HG03025 (cell line): ENCODE measurements at regions not wholly inside any gene's neighbourhood (a gene's known extent, or its start where the extent isn't known, plus 50 kb on each side); places are given as distances from the start of the nearest gene placed in this dataset.

ENCODE experiments used
- ATAC-seq: cut with Tn5 transposase; IDR thresholded peaks from one replicate; pipeline ENCODE4 v1.9.1; 2021; ENCODE audit warnings: mild to moderate bottlenecking, moderate library complexity; ENCODE audit not compliant: unreplicated experiment, low FRiP score

- ATAC-seq, result no peak
Observed at GRCh38 chr12:13770576-13770975, 210.8 kb downstream of the GRIN2B start.

GRCh38 chr12:13769966-13770365 lies 211.4 kb downstream of the GRIN2B start:
- no peak for ATAC-seq

- no peak for ATAC-seq
Observed at GRCh38 chr12:13769273-13769672, 212.1 kb downstream of the GRIN2B start.

GRCh38 chr12:13764748-13765147 lies 216.7 kb downstream of the GRIN2B start:
- no peak for ATAC-seq

GRCh38 chr12:13749389-13749788 lies 232.0 kb downstream of the GRIN2B start:
- no peak for ATAC-seq

GRCh38 chr12:13745111-13745860 lies 236.1 kb downstream of the GRIN2B start:
- no peak for ATAC-seq

GRCh38 chr12:13744561-13744960 lies 236.8 kb downstream of the GRIN2B start:
- ATAC-seq, result no peak

GRCh38 chr12:13740149-13740545 lies 241.3 kb downstream of the GRIN2B start:
- no peak for ATAC-seq

- no peak for ATAC-seq
Observed at GRCh38 chr12:13735734-13736133, 245.7 kb downstream of the GRIN2B start.

- no peak for ATAC-seq
Observed at GRCh38 chr12:13734584-13735152, 246.7 kb downstream of the GRIN2B start.

GRCh38 chr12:13727707-13728195 lies 253.7 kb downstream of the GRIN2B start:
- no peak for ATAC-seq

- ATAC-seq, result no peak
Observed at GRCh38 chr12:13725049-13725448, 256.4 kb downstream of the GRIN2B start.

GRCh38 chr12:13724136-13724535 lies 257.3 kb downstream of the GRIN2B start:
- ATAC-seq, result no peak

- no peak for ATAC-seq
Observed at GRCh38 chr12:13719986-13720385, 261.4 kb downstream of the GRIN2B start.

GRCh38 chr12:13718271-13718670 lies 263.1 kb downstream of the GRIN2B start:
- no peak for ATAC-seq

- no peak for ATAC-seq
Observed at GRCh38 chr12:13716119-13716518, 265.3 kb downstream of the GRIN2B start.

- no peak for ATAC-seq
Observed at GRCh38 chr12:13713556-13714410, 267.6 kb downstream of the GRIN2B start.

- no peak for ATAC-seq
Observed at GRCh38 chr12:13707829-13708228, 273.6 kb downstream of the GRIN2B start.

GRCh38 chr12:13702381-13702780 lies 279.0 kb downstream of the GRIN2B start:
- ATAC-seq, result no peak

- no peak for ATAC-seq
Observed at GRCh38 chr12:13701502-13701901, 279.9 kb downstream of the GRIN2B start.

GRCh38 chr12:13697973-13698372 lies 283.4 kb downstream of the GRIN2B start:
- no peak for ATAC-seq
